ENCODE measurements at regions not wholly inside any gene's neighbourhood (a gene's known extent, or its start where the extent isn't known, plus 50 kb on each side); places are given as distances from the start of the nearest gene placed in this dataset.

DNA sequence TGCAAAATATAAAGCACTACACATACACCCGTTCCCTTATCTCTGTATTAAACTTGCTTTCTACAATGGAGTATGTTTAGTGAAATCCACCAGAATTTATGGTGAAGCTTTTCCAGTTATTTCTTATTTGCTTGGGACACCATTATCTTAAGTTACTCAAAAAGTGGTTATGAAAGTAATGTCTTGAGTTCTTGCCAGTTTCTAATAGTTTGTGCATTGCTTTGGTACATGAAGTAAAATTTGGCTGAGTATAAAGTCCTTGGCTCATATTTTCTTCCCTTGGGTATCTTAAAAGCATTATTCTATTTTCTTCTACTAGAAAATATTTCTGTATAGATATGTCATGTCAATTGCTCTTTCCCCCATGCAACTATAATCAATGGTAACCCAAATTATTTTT is 85.2 kb downstream of the POLR1F start:
- Histone ChIP-seq H3K4me3 (ENCODE audit: low read length in 2 of 2) (no peak overlapping the region), H3K9me3 (ENCODE audit: control insufficient read depth in 2 of 2, low read length in 2 of 2) (no peaks in the 10 kb centered on the region), H3K27me3 (ENCODE audit: control insufficient read depth in 1 of 2, insufficient read depth in 2 of 2, low read length in 2 of 2) (no peaks in the 10 kb centered on the region), H3K36me3 (ENCODE audit: control insufficient read depth in 2 of 2, insufficient read depth in 2 of 2, low read length in 2 of 2) (no peaks in the 10 kb centered on the region), H3K4me1 (ENCODE audit: control insufficient read depth, insufficient read depth, low read length) (no peaks in the 10 kb centered on the region), H3K27ac (ENCODE audit: low read length) (no peak overlapping the region), H3K9ac (ENCODE audit: low read length in 2 of 2) (no peak overlapping the region)

DNA sequence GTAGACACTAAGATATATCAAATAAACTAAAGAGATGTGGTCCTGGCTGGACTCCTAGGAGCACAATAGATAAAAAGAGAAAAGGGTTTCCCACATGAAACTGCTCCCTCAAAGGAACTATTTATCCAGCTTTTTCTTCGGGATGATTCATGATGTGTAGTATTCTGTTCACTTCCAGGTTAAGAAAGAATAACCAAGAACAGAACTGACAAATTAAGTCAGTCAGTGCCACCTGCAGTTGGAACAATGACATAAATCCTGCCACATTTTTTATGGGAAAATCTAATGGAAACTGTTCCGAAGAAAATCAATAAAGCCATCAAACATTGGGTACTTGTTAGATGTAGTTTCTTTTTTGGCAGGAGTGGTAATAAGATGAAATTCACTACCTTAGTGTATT is 87.1 kb downstream of the POLR1F start:
- H3K4me1 ChIP-seq (ENCODE audit: control insufficient read depth, insufficient read depth, low read length) = no peaks in the 10 kb centered on the region
- no peak overlapping the region for H3K27ac ChIP-seq (ENCODE audit: low read length)
- H3K4me3 ChIP-seq (ENCODE audit: low read length in 2 of 2) = no peak overlapping the region
- no peak overlapping the region for H3K9ac ChIP-seq (ENCODE audit: low read length in 2 of 2)
- no peaks in the 10 kb centered on the region for H3K27me3 ChIP-seq (ENCODE audit: control insufficient read depth in 1 of 2, insufficient read depth in 2 of 2, low read length in 2 of 2)
- no peaks in the 10 kb centered on the region for H3K36me3 ChIP-seq (ENCODE audit: control insufficient read depth in 2 of 2, insufficient read depth in 2 of 2, low read length in 2 of 2)
- H3K9me3 ChIP-seq (ENCODE audit: control insufficient read depth in 2 of 2, low read length in 2 of 2) = no peaks in the 10 kb centered on the region

DNA sequence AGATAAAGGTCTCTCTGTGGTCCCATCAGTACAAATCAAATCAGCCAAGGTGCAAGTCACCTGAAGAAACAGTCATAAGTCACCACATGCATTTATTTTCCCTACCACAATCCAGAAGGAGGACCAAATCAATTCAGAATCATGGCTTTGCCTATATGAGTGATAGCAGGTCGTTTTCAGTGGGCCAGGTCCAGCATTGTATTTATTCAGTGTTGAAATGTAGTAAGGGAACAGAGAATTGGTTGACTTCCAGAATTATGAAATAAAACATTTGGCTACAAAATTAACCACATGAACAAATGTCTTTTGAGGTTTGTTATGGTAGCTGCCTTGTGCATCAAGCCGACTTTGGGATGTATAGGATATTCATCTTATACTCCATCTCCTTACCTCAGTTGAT is 88.4 kb downstream of the POLR1F start:
- H3K27ac ChIP-seq (ENCODE audit: low read length) = no peak overlapping the region

DNA sequence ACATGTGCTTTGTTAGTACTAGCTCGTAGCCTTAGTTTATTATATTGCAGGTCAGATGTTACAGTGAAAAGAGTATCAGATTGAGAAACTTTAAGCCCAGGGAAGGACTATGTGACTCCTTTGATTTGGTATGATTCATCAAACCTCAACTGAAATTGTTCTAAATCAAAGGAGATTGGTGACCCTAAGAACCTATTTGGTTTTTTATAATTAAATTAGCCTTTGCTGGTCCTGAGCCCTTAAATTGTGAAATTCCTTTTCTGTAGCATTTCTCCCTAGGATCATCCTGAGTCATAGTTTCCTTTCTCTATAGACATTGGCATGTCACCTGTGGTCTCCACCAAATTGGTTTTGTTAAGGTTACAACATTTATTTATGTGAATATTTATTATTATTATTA is 89.7 kb downstream of the POLR1F start:
- Histone ChIP-seq H3K36me3 (ENCODE audit: control insufficient read depth in 2 of 2, insufficient read depth in 2 of 2, low read length in 2 of 2) (no peaks in the 10 kb centered on the region), H3K27ac (ENCODE audit: low read length) (no peak overlapping the region), H3K4me1 (ENCODE audit: control insufficient read depth, insufficient read depth, low read length) (no peaks in the 10 kb centered on the region), H3K27me3 (ENCODE audit: control insufficient read depth in 1 of 2, insufficient read depth in 2 of 2, low read length in 2 of 2) (no peaks in the 10 kb centered on the region), H3K9me3 (ENCODE audit: control insufficient read depth in 2 of 2, low read length in 2 of 2) (no peaks in the 10 kb centered on the region), H3K4me3 (ENCODE audit: low read length in 2 of 2) (no peak overlapping the region), H3K9ac (ENCODE audit: low read length in 2 of 2) (no peak overlapping the region)

More for the DNA sequence above, 88.4 kb downstream of the POLR1F start:
- Histone ChIP-seq H3K9ac (ENCODE audit: low read length in 2 of 2) (no peak overlapping the region), H3K4me1 (ENCODE audit: control insufficient read depth, insufficient read depth, low read length) (no peaks in the 10 kb centered on the region), H3K36me3 (ENCODE audit: control insufficient read depth in 2 of 2, insufficient read depth in 2 of 2, low read length in 2 of 2) (no peaks in the 10 kb centered on the region), H3K9me3 (ENCODE audit: control insufficient read depth in 2 of 2, low read length in 2 of 2) (no peaks in the 10 kb centered on the region), H3K27me3 (ENCODE audit: control insufficient read depth in 1 of 2, insufficient read depth in 2 of 2, low read length in 2 of 2) (no peaks in the 10 kb centered on the region), H3K4me3 (ENCODE audit: low read length in 2 of 2) (no peak overlapping the region)

DNA sequence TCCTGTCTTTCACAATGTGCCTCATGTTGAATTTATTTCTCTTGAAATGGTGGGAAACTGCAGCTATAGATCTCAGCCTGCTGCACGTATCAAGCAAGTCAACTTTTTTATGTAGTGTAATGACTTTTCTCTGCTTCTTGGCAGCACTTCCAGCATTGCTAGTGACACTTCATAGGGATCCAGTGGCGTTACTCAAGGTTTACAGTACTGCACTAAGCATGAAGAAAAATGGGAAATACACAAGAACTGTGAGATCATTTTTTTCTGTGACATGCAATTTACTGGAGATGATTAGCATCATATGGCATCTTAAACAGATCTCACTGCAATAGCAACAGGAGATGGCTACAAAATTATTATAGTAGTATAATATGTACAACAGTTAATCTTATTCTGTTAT is 90.9 kb downstream of the POLR1F start:
- Histone ChIP-seq H3K36me3 (ENCODE audit: control insufficient read depth in 2 of 2, insufficient read depth in 2 of 2, low read length in 2 of 2) (no peaks in the 10 kb centered on the region), H3K4me1 (ENCODE audit: control insufficient read depth, insufficient read depth, low read length) (no peaks in the 10 kb centered on the region), H3K27ac (ENCODE audit: low read length) (no peak overlapping the region), H3K27me3 (ENCODE audit: control insufficient read depth in 1 of 2, insufficient read depth in 2 of 2, low read length in 2 of 2) (no peaks in the 10 kb centered on the region), H3K9ac (ENCODE audit: low read length in 2 of 2) (no peak overlapping the region), H3K9me3 (ENCODE audit: control insufficient read depth in 2 of 2, low read length in 2 of 2) (no peaks in the 10 kb centered on the region), H3K4me3 (ENCODE audit: low read length in 2 of 2) (no peak overlapping the region)

DNA sequence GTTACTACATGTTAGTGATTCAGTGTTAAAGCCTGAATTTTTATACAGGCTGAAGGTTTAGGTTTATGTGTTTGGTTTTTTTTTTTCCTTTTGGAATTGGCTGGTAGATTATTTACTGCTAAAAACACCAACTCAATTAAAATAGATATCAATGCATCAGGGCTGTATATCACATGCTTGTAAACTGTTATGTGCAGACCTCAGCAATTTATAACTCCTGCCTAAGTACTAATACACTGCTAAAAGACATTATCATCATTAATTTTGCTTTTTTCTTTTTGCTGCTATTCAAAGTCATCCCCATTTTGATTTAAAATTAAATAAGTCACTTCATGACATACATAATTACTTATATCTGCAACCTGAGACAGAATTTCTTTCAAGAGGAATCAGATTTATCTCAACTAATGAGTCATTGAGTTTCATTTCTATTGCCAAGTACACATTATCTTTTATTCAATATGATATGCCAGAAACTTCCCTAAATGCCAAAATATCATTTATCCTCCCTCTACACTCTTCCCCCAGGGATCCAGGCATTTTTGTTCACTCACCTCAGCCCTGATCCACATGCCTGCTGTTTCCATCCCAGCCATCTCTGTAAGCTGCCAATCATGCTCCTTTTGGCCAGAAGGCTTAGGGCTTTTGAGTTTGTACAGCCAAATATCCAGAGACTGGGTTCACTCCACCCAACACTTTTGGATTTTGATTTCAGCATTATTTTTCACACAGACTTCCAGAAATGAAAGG is 98.5 kb downstream of the POLR1F start:
- Histone ChIP-seq H3K27ac (ENCODE audit: low read length) (no peak overlapping the region), H3K27me3 (ENCODE audit: control insufficient read depth in 1 of 2, insufficient read depth in 2 of 2, low read length in 2 of 2) (no peaks in the 10 kb centered on the region), H3K4me1 (ENCODE audit: control insufficient read depth, insufficient read depth, low read length) (no peaks in the 10 kb centered on the region), H3K4me3 (ENCODE audit: low read length in 2 of 2) (no peak overlapping the region), H3K9ac (ENCODE audit: low read length in 2 of 2) (no peak overlapping the region), H3K9me3 (ENCODE audit: control insufficient read depth in 2 of 2, low read length in 2 of 2) (no peaks in the 10 kb centered on the region), H3K36me3 (ENCODE audit: control insufficient read depth in 2 of 2, insufficient read depth in 2 of 2, low read length in 2 of 2) (no peaks in the 10 kb centered on the region)

DNA sequence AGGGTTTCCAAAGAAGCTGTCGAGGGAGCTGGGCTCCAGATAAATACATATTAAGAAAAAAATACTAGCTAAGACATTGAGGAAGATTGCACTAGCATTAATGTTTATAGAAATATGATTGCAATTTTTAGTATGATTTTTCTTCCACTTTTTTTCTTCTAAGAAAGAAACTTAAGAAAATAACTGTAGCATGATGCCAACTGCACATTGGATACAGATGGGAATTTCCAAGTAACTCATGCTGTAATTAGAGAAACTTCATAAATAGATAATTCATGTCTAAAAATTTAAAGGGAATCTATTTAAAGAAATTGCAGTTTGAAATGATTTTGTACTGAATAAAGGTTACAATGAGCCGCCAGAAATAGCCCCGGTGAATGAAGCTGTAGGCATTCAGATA is 119.4 kb downstream of the POLR1F start:
- Histone ChIP-seq H3K9me3 (ENCODE audit: control insufficient read depth in 2 of 2, low read length in 2 of 2) (no peaks in the 10 kb centered on the region), H3K4me1 (ENCODE audit: control insufficient read depth, insufficient read depth, low read length) (no peaks in the 10 kb centered on the region), H3K27me3 (ENCODE audit: control insufficient read depth in 1 of 2, insufficient read depth in 2 of 2, low read length in 2 of 2) (no peaks in the 10 kb centered on the region), H3K4me3 (ENCODE audit: low read length in 2 of 2) (no peak overlapping the region), H3K27ac (ENCODE audit: low read length) (no peak overlapping the region), H3K36me3 (ENCODE audit: control insufficient read depth in 2 of 2, insufficient read depth in 2 of 2, low read length in 2 of 2) (no peaks in the 10 kb centered on the region), H3K9ac (ENCODE audit: low read length in 2 of 2) (no peak overlapping the region)

DNA sequence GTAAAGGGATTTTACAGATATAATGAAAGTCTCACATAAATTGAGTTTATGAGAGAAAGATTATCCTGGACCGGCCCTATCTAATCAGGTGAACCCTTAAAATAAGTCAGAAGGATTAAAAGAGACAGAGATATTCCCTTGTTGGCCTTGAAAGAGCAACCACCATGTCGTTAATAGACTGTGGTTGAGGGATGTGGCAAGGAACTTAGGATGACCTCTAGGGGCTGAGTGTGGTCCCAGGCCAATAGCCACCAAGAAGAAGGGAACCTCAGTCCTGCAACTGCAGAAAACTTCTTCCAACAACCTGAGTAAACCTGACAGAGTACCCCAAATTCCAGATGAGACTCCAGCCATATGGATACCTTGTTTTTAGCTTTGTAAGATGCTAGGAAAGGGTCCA is 121.5 kb downstream of the POLR1F start:
- no peak overlapping the region for H3K4me3 ChIP-seq (ENCODE audit: low read length in 2 of 2)
- no peak overlapping the region for H3K27ac ChIP-seq (ENCODE audit: low read length)
- no peaks in the 10 kb centered on the region for H3K4me1 ChIP-seq (ENCODE audit: control insufficient read depth, insufficient read depth, low read length)

DNA sequence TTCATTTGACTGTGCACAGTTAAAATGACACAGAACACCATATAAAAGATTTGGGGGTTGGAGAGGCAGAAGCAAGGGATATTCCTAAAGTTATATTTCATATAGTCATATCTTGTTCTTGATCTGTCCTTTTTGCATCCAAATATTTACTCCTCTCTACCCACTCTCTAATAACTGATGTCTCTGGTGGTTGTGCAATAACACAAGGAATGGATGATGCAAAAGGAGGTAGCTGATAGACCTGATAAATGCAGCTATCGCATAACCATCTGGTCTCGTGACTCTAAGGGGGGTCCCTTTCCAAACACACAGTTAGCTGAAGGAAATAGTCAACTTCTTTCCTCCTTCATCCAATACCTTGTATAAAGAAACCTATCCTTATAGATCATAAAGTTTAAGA is 123.1 kb downstream of the POLR1F start:
- no peaks in the 10 kb centered on the region for H3K9me3 ChIP-seq (ENCODE audit: control insufficient read depth in 2 of 2, low read length in 2 of 2)
- H3K27me3 ChIP-seq (ENCODE audit: control insufficient read depth in 1 of 2, insufficient read depth in 2 of 2, low read length in 2 of 2) = no peaks in the 10 kb centered on the region
- H3K27ac ChIP-seq (ENCODE audit: low read length) = no peak overlapping the region
- H3K9ac ChIP-seq (ENCODE audit: low read length in 2 of 2) = no peak overlapping the region
- no peak overlapping the region for H3K4me3 ChIP-seq (ENCODE audit: low read length in 2 of 2)
- no peaks in the 10 kb centered on the region for H3K36me3 ChIP-seq (ENCODE audit: control insufficient read depth in 2 of 2, insufficient read depth in 2 of 2, low read length in 2 of 2)
- no peaks in the 10 kb centered on the region for H3K4me1 ChIP-seq (ENCODE audit: control insufficient read depth, insufficient read depth, low read length)

More for the DNA sequence above, 121.5 kb downstream of the POLR1F start:
- Histone ChIP-seq H3K27me3 (ENCODE audit: control insufficient read depth in 1 of 2, insufficient read depth in 2 of 2, low read length in 2 of 2) (no peaks in the 10 kb centered on the region), H3K36me3 (ENCODE audit: control insufficient read depth in 2 of 2, insufficient read depth in 2 of 2, low read length in 2 of 2) (no peaks in the 10 kb centered on the region), H3K9me3 (ENCODE audit: control insufficient read depth in 2 of 2, low read length in 2 of 2) (no peaks in the 10 kb centered on the region), H3K9ac (ENCODE audit: low read length in 2 of 2) (no peak overlapping the region)

DNA sequence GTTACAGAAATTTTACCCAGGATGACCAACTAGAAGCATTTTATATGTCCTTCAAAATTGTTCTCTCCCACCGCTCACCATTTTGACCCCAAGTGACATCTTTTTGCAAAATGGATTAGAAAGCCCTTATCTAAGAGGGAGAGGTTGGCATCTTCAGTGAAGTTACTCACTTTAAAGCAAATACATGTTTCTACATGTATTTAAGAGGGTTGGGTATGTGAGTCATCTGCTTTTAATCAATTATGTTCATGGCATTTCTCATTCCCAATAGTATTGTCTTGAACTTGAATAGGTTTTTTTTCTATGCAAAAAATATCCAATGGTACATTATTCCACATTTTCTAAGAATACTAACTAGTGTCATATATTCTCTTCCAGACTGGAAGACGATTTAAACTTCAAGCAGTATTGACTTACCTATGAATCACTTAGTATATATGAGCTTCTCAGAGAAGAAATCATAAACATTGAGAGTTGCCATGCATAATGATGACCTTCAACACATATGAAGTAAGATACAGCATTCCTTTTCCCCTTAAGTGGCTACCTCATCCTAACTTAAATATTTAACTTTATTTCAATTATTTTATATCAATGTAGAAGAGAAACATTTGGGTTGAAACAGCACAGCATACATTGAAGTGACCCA is 132.8 kb downstream of the POLR1F start:
- Histone ChIP-seq H3K9ac (ENCODE audit: low read length in 2 of 2) (no peak overlapping the region), H3K27ac (ENCODE audit: low read length) (no peak overlapping the region), H3K4me1 (ENCODE audit: control insufficient read depth, insufficient read depth, low read length) (no peaks in the 10 kb centered on the region), H3K36me3 (ENCODE audit: control insufficient read depth in 2 of 2, insufficient read depth in 2 of 2, low read length in 2 of 2) (no peaks in the 10 kb centered on the region), H3K4me3 (ENCODE audit: low read length in 2 of 2) (no peak overlapping the region), H3K27me3 (ENCODE audit: control insufficient read depth in 1 of 2, insufficient read depth in 2 of 2, low read length in 2 of 2) (no peaks in the 10 kb centered on the region), H3K9me3 (ENCODE audit: control insufficient read depth in 2 of 2, low read length in 2 of 2) (no peaks in the 10 kb centered on the region)

DNA sequence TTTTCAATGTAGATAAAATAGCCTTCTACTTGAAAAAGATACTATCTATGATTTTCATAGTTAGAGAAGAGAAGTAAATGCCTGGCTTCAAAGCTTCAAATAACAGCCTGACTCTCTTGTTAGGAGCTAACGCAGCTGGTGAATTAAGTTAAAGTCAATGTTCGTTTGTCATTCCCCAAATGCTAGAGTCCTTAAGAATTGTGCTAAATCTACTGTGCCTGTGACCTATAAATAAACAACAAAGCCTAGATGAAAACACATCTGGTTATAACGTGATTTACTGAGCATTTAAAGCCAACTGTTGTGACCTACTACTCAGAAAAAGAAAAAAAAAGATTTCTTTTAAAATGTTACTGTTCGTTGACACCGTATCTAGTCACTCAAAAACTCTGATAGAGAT is 134.7 kb downstream of the POLR1F start:
- no peak overlapping the region for H3K27ac ChIP-seq (ENCODE audit: low read length)
- no peaks in the 10 kb centered on the region for H3K36me3 ChIP-seq (ENCODE audit: control insufficient read depth in 2 of 2, insufficient read depth in 2 of 2, low read length in 2 of 2)
- no peak overlapping the region for H3K9ac ChIP-seq (ENCODE audit: low read length in 2 of 2)
- H3K9me3 ChIP-seq (ENCODE audit: control insufficient read depth in 2 of 2, low read length in 2 of 2) = no peaks in the 10 kb centered on the region
- H3K4me3 ChIP-seq (ENCODE audit: low read length in 2 of 2) = no peak overlapping the region
- H3K4me1 ChIP-seq (ENCODE audit: control insufficient read depth, insufficient read depth, low read length) = no peaks in the 10 kb centered on the region
- no peaks in the 10 kb centered on the region for H3K27me3 ChIP-seq (ENCODE audit: control insufficient read depth in 1 of 2, insufficient read depth in 2 of 2, low read length in 2 of 2)
